KG1 (cell line): ENCODE measurements at regions not wholly inside any gene's neighbourhood (a gene's known extent, or its start where the extent isn't known, plus 50 kb on each side); places are given as distances from the start of the nearest gene placed in this dataset.

Experiments used
- DNase-seq: peaks from one replicate; lab custom pipeline; 2025; lab: John Stamatoyannopoulos, UW

- DNase-seq = no peak
These were observed 358.0 kb upstream of the C1orf87 start for GRCh38 chr1:60431593-60431992.

GRCh38 chr1:60430375-60430774 is 356.8 kb upstream of the C1orf87 start:
- no peak for DNase-seq

GRCh38 chr1:60428127-60428526 is 354.6 kb upstream of the C1orf87 start:
- DNase-seq = no peak

- DNase-seq = no peak
These were observed 354.1 kb upstream of the C1orf87 start for GRCh38 chr1:60427701-60428100.

- DNase-seq = no peak
These were observed 353.6 kb upstream of the C1orf87 start for GRCh38 chr1:60427194-60427593.

- no peak for DNase-seq
These were observed 352.0 kb upstream of the C1orf87 start for GRCh38 chr1:60425528-60425927.

- DNase-seq = no peak
These were observed 349.7 kb upstream of the C1orf87 start for GRCh38 chr1:60423146-60423780.

- no peak for DNase-seq
These were observed 348.4 kb upstream of the C1orf87 start for GRCh38 chr1:60421965-60422364.

GRCh38 chr1:60419023-60419422 is 345.5 kb upstream of the C1orf87 start:
- DNase-seq = no peak

GRCh38 chr1:60415696-60416095 is 342.1 kb upstream of the C1orf87 start:
- DNase-seq = no peak

- DNase-seq = no peak
These were observed 339.5 kb upstream of the C1orf87 start for GRCh38 chr1:60413091-60413490.

- no peak for DNase-seq
These were observed 338.0 kb upstream of the C1orf87 start for GRCh38 chr1:60411591-60411990.

GRCh38 chr1:60402816-60403215 is 329.2 kb upstream of the C1orf87 start:
- DNase-seq = no peak

- no peak for DNase-seq
These were observed 328.6 kb upstream of the C1orf87 start for GRCh38 chr1:60402216-60402615.

- no peak for DNase-seq
These were observed 320.9 kb upstream of the C1orf87 start for GRCh38 chr1:60394436-60394835.

- no peak for DNase-seq
These were observed 317.2 kb upstream of the C1orf87 start for GRCh38 chr1:60390593-60391282.

- DNase-seq = no peak
These were observed 314.8 kb upstream of the C1orf87 start for GRCh38 chr1:60388092-60388987.

- no peak for DNase-seq
These were observed 313.6 kb upstream of the C1orf87 start for GRCh38 chr1:60387175-60387574.

GRCh38 chr1:60386249-60386648 is 312.7 kb upstream of the C1orf87 start:
- DNase-seq = no peak

- DNase-seq = no peak
These were observed 302.6 kb upstream of the C1orf87 start for GRCh38 chr1:60376196-60376595.

GRCh38 chr1:60374537-60374936 is 301.0 kb upstream of the C1orf87 start:
- DNase-seq = no peak

- no peak for DNase-seq
These were observed 294.0 kb upstream of the C1orf87 start for GRCh38 chr1:60367532-60367931.

GRCh38 chr1:60359431-60359830 is 285.9 kb upstream of the C1orf87 start:
- DNase-seq = no peak
